ENCODE measurements at regions not wholly inside any gene's neighbourhood (a gene's known extent, or its start where the extent isn't known, plus 50 kb on each side); places are given as distances from the start of the nearest gene placed in this dataset.

- H3K4me1 ChIP-seq, result no peaks in the 10 kb centered on the region
- intact Hi-C loops (cut with DNase I), result no loop called here
- no peaks in the 10 kb centered on the region for H3K27me3 ChIP-seq
- no peak for DNase-seq (ENCODE audit: low spot score in 2 of 2)
- no peaks in the 10 kb centered on the region for H3K9me3 ChIP-seq
- H3K36me3 ChIP-seq, result no peaks in the 10 kb centered on the region
- no peak overlapping the region for H3K4me3 ChIP-seq
- H3K27ac ChIP-seq, result no peak overlapping the region
- TF ChIP-seq CTCF (IDR thresholded peaks at IDR 0.05), result no peak
These were observed 656.3 kb upstream of the FAM174A start for GRCh38 chr5:99878830-99879229.

- Histone ChIP-seq H3K4me1 (no peaks in the 10 kb centered on the region), H3K36me3 (no peaks in the 10 kb centered on the region), H3K27me3 (no peaks in the 10 kb centered on the region), H3K27ac (no peak overlapping the region), H3K9me3 (no peaks in the 10 kb centered on the region), H3K4me3 (no peak overlapping the region)
- no peak for TF ChIP-seq CTCF (IDR thresholded peaks at IDR 0.05)
- no peak for DNase-seq (ENCODE audit: low spot score in 2 of 2)
- intact Hi-C loops (cut with DNase I), result no loop called here
These were observed 668.4 kb upstream of the FAM174A start for GRCh38 chr5:99866740-99867139.

- H3K9me3 ChIP-seq, result no peaks in the 10 kb centered on the region
- DNase-seq (ENCODE audit: low spot score in 2 of 2), result no peak
- no peak for TF ChIP-seq CTCF (IDR thresholded peaks at IDR 0.05)
- H3K36me3 ChIP-seq, result no peaks in the 10 kb centered on the region
- H3K27me3 ChIP-seq, result no peaks in the 10 kb centered on the region
- H3K4me1 ChIP-seq, result no peaks in the 10 kb centered on the region
- H3K4me3 ChIP-seq, result no peak overlapping the region
- no peak overlapping the region for H3K27ac ChIP-seq
- intact Hi-C loops (cut with DNase I), result no loop called here
These were observed 670.0 kb upstream of the FAM174A start for GRCh38 chr5:99865159-99865558.

GRCh38 chr5:99835791-99836190 is 699.4 kb upstream of the FAM174A start:
- no peaks in the 10 kb centered on the region for H3K36me3 ChIP-seq
- H3K27ac ChIP-seq, result no peak overlapping the region
- no peak for TF ChIP-seq CTCF (IDR thresholded peaks at IDR 0.05)
- H3K4me1 ChIP-seq, result no peaks in the 10 kb centered on the region
- intact Hi-C loops (cut with DNase I), result no loop called here
- no peak overlapping the region for H3K4me3 ChIP-seq
- no peak for DNase-seq (ENCODE audit: low spot score in 2 of 2)
- no peaks in the 10 kb centered on the region for H3K27me3 ChIP-seq
- H3K9me3 ChIP-seq, result no peaks in the 10 kb centered on the region

GRCh38 chr5:99827136-99827535 is 708.0 kb upstream of the FAM174A start:
- H3K9me3 ChIP-seq, result no peaks in the 10 kb centered on the region
- no peak for TF ChIP-seq CTCF (IDR thresholded peaks at IDR 0.05)
- H3K27me3 ChIP-seq, result no peaks in the 10 kb centered on the region
- H3K27ac ChIP-seq, result no peak overlapping the region
- no peaks in the 10 kb centered on the region for H3K4me1 ChIP-seq
- no peak for DNase-seq (ENCODE audit: low spot score in 2 of 2)
- intact Hi-C loops (cut with DNase I), result no loop called here
- H3K4me3 ChIP-seq, result no peak overlapping the region
- no peaks in the 10 kb centered on the region for H3K36me3 ChIP-seq

- intact Hi-C loops (cut with DNase I), result no loop called here
- H3K4me1 ChIP-seq, result no peaks in the 10 kb centered on the region
- no peaks in the 10 kb centered on the region for H3K27me3 ChIP-seq
- no peaks in the 10 kb centered on the region for H3K36me3 ChIP-seq
- no peak for DNase-seq (ENCODE audit: low spot score in 2 of 2)
- no peaks in the 10 kb centered on the region for H3K9me3 ChIP-seq
- no peak overlapping the region for H3K27ac ChIP-seq
- H3K4me3 ChIP-seq, result no peak overlapping the region
- TF ChIP-seq CTCF (IDR thresholded peaks at IDR 0.05), result no peak
These were observed 717.4 kb upstream of the FAM174A start for GRCh38 chr5:99817796-99818195.

All from ascending aorta (tissue), 2 donors.